GM12873 (cell line): ENCODE measurements at regions not wholly inside any gene's neighbourhood (a gene's known extent, or its start where the extent isn't known, plus 50 kb on each side); places are given as distances from the start of the nearest gene placed in this dataset.

Experiments used
- CTCF ChIP-seq: IDR thresholded peaks from 2 replicates; pipeline ENCODE4 v1.5.1; 2012; ENCODE audit warnings: low read depth, mild to moderate bottlenecking, moderate library complexity, low read length, control low read depth; ENCODE audit not compliant: insufficient read depth; ENCODE audit errors: missing control alignments

DNA sequence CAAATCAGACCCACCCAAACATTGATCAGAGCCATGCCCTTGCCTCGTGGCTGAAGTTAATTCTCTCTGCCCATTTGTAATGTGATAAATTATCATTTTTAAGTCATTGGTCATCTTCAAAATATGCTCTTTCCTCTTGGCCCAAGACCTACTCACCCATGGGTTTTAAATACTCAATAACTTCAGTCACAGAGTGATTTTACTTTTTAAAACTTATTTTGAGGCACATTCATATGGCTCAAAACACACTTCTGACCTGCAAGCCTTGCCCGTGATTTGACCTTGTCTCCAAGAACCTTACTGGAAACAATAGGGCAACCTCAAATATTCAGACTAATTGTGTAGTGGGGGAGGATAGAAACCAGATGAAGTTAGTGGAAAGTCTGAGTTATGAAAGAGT is 176.2 kb upstream of the LNX1 start:
- TF ChIP-seq CTCF = no peak

GRCh38 chr4:53764761-53765490 is 173.6 kb upstream of the LNX1 start:
- TF ChIP-seq CTCF = no peak

DNA sequence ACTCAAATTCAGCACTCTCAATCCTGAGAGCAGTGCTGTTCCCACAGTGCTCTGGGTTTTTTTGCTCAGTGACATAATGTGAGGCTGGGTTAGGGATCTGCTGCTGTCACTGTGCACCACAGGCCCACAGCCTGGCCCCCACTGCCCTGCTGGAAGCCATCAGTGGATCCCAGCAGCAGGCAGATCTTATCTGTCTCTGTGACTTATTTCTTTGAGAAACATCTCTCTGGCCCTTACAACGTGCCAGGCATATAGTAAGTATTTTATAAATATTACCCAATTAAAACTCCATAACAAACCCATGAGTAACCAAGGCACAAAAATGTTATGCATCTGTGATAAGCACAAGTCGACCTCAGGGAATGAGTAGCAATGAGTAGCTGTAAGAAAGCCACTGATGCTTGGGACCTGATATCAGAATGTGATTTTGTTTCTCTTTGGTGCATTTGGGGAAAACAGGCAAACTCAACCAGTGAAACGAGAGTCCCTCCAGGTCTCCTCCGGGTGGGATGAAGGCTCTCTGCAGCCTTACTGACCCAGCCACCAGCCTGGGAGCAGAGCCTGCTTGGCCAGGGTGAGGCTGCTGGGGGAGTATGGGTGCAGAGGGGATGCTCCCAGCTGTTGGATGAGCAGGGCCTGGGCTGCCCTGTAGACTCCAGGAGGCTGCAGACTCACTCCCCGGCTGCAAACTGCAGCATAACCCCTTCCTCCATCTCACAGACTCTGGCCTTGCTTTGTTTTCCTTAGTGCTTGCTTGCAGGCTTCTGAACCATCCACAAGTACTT is 172.7 kb upstream of the LNX1 start:
- TF ChIP-seq CTCF = no peak

DNA sequence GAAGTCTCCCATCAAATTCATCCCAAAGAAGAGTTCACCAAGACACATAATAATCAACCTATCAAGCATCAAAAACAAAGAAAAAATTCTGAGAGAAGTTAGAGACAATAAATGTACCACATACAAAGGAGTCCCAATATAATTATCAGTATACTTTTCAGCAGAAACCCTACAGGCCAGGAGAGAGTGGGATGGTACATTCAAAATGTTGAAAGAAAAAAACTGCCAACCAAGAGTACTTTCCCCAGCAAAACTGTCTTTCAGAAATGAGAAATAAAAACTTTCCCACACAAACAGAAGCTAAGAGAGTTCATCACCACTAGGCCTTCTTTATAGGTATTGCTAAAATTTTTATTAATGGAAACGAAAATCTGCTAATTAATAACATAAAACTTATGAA is 164.4 kb upstream of the LNX1 start:
- no peak for TF ChIP-seq CTCF

- TF ChIP-seq CTCF = no peak
These were observed 160.8 kb upstream of the LNX1 start for GRCh38 chr4:53752124-53752523.

GRCh38 chr4:53748328-53748772 is 157.1 kb upstream of the LNX1 start:
- no peak for TF ChIP-seq CTCF

DNA sequence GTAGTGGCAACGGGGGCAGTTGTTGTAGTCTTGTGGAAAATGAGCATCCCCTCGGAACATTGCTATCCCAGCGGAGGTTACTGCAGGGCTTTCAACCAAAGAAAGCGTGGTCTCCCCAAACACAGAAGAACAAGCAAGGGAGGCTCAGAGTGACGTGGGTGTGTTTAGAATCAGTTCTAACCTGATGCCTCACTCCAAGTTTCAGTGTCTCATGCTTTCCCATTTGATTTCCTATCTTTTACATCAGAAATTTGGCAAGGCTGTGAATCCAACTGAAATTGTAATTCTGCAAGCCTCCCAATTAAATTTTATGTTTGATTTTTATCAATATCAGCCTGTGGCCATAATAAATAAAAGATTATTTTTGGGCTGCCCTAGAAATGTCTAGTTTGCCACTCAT is 156.1 kb upstream of the LNX1 start:
- TF ChIP-seq CTCF = no peak
